ENCODE measurements at regions not wholly inside any gene's neighbourhood (a gene's known extent, or its start where the extent isn't known, plus 50 kb on each side); places are given as distances from the start of the nearest gene placed in this dataset.
"Not testable (repeated sequence)": the region's sequence is repeated elsewhere in the genome, so short reads cannot be mapped to it uniquely, and the experiment has no call there.

DNA sequence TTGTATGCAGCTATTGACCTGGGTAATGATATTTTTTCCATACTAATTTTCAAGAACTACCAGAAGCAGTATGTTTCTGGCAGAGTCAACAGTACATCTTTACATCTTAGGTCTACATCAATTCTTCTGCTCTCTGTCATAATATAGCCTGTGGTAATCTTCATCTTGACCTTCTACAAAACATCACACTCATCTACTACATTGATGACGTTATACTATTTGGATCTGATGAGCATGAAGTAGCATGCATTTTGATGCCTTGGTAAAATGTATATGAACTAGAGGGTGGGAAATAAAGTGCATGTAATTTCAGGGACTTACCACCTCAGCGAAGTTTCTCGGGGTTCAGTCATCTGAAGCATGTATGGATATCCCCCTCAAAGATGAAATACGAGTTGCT, 629.7 kb upstream of the SGCD start:
- intact Hi-C loops (cut with DNase I) = no loop called here
- no peaks in the 10 kb centered on the region for H3K36me3 ChIP-seq (ENCODE audit: insufficient read depth in 1 of 2, low read depth in 1 of 2)
- TF ChIP-seq CTCF (IDR thresholded peaks at IDR 0.05) = no peak
- DNase-seq = no peak
- H3K4me1 ChIP-seq = no peaks in the 10 kb centered on the region
- no peak overlapping the region for H3K27ac ChIP-seq
- no peaks in the 10 kb centered on the region for H3K27me3 ChIP-seq (ENCODE audit: insufficient read depth in 3 of 3, low read length in 2 of 3)
- WGBS, 3 donors = 74 to 79% (median 79%) methylated on average over 4 of the region's 4 CpGs
- H3K4me3 ChIP-seq = no peak overlapping the region
- no peak for ATAC-seq
- no peaks in the 10 kb centered on the region for H3K9me3 ChIP-seq

DNA sequence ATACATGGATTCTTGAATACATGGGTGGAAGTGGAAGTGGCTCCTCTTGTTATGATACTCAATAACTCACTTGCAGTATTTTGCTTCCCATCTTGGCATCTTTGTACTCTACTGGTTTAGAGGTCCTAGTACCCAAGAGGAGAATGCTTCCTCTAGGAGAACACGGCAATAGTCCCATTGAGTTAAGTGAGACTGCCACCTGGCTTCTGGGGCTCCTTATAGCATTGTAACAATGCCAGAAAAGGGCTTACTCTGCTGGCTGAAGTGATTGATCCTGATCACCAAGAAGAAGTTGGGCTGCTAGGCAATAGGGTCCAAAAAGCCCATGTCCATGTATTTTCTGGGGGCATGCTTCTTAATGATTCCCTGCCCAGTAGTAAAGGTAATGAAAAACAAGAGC, 627.6 kb upstream of the SGCD start:
- Histone ChIP-seq H3K9me3 (no peaks in the 10 kb centered on the region), H3K4me3 (no peak overlapping the region), H3K36me3 (ENCODE audit: insufficient read depth in 1 of 2, low read depth in 1 of 2) (no peaks in the 10 kb centered on the region), H3K27me3 (ENCODE audit: insufficient read depth in 3 of 3, low read length in 2 of 3) (no peaks in the 10 kb centered on the region), H3K4me1 (no peaks in the 10 kb centered on the region), H3K27ac (no peak overlapping the region)
- TF ChIP-seq CTCF (IDR thresholded peaks at IDR 0.05) = no peak
- WGBS, 3 donors = 32 to 43% (median 35%) methylated on average over 1 of the region's 1 CpG
- no peak for ATAC-seq
- DNase-seq = no peak
- intact Hi-C loops (cut with DNase I) = no loop called here

DNA sequence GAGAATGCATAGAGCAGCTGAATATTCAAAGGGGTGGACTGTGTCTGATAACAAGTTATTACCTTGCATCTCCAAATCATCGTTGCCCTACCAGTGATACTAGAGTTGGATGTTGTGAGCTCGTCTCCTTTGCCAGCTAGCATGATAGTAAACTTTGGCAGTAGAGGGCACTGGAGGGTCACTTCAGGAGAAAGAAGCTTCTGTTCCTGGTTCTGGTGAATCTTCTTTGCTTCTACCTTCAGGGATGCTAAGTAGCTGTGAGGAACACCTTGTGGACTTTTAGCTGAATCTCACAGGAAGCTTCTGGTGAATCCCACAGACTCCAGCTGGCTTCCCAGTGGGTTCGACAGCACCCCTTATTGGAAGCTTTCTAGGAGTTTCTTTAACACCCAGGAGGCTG, 626.6 kb upstream of the SGCD start:
- intact Hi-C loops (cut with DNase I) = loop anchor here in 1 of 2 donors (10.0 kb wide), 1 partner anchor 1124 kb away; no protein-coding TSS in a partner anchor
- H3K4me1 ChIP-seq = no peaks in the 10 kb centered on the region
- no peaks in the 10 kb centered on the region for H3K9me3 ChIP-seq
- DNase-seq (no peak), ATAC-seq (peak in 2 of 4 donors; percentile 36 to 63)
- H3K36me3 ChIP-seq (ENCODE audit: insufficient read depth in 1 of 2, low read depth in 1 of 2) = no peaks in the 10 kb centered on the region
- no peaks in the 10 kb centered on the region for H3K27me3 ChIP-seq (ENCODE audit: insufficient read depth in 3 of 3, low read length in 2 of 3)
- H3K4me3 ChIP-seq = no peak overlapping the region
- H3K27ac ChIP-seq = no peak overlapping the region
- TF ChIP-seq CTCF (IDR thresholded peaks at IDR 0.05) = no peak
- WGBS, 3 donors = 31 to 41% (median 33%) methylated on average over 3 of the region's 3 CpGs

- WGBS, 3 donors = 89 to 97% (median 93%) methylated on average over 1 of the region's 1 CpG
- Histone ChIP-seq H3K4me3 (no peak overlapping the region), H3K4me1 (no peaks in the 10 kb centered on the region), H3K9me3 (no peaks in the 10 kb centered on the region), H3K27me3 (ENCODE audit: insufficient read depth in 3 of 3, low read length in 2 of 3) (peaks cover 0 to 2% (median 0%) of the 10 kb centered on the region in 3 donors), H3K27ac (no peak overlapping the region), H3K36me3 (ENCODE audit: insufficient read depth in 1 of 2, low read depth in 1 of 2) (no peaks in the 10 kb centered on the region)
- intact Hi-C loops (cut with DNase I) = no loop called here
- DNase-seq (no peak), ATAC-seq (no peak)
- TF ChIP-seq CTCF (IDR thresholded peaks at IDR 0.05) = no peak
Measured at GRCh38 chr5:155711882-155712281, 615.1 kb upstream of the SGCD start.

- intact Hi-C loops (cut with DNase I); ATAC-seq: not testable (repeated sequence)
Measured at GRCh38 chr5:155714435-155714834, 612.5 kb upstream of the SGCD start.

More at GRCh38 chr5:155714435-155714834, 612.5 kb upstream of the SGCD start:
- H3K27ac ChIP-seq; DNase-seq; H3K27me3 ChIP-seq (ENCODE audit: insufficient read depth in 3 of 3, low read length in 2 of 3); H3K36me3 ChIP-seq (ENCODE audit: insufficient read depth in 1 of 2, low read depth in 1 of 2); H3K9me3 ChIP-seq; H3K4me3 ChIP-seq; H3K4me1 ChIP-seq: not testable (repeated sequence)
- 62 to 68% (median 63%) methylated on average over 2 of the region's 2 CpGs for WGBS, 3 donors
